ENCODE measurements at regions not wholly inside any gene's neighbourhood (a gene's known extent, or its start where the extent isn't known, plus 50 kb on each side); places are given as distances from the start of the nearest gene placed in this dataset.

DNA sequence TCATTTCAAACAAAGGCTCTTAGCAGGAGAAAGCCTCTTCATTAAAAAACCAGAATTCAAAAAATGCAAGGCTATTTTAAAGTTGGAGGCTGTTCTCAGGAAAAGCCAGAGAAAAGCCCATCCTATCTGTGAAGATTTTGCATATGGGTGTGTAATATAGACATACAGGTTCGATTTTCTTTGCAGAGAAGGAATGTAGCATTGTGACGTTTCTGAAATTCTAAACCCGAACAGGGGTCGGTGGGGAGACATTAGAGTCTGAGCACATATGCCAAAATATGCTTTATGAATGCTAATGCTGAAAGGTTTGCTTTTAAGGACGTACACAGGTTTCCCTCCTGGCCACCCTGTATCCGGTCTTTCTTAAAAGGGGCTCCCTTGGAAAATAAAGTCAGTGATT is 363.1 kb upstream of the PAPPA start:
- Histone ChIP-seq H3K4me3 (no peak overlapping the region), H3K9me3 (no peaks in the 10 kb centered on the region), H3K27ac (no peak overlapping the region), H3K36me3 (no peaks in the 10 kb centered on the region), H3K27me3 (no peaks in the 10 kb centered on the region), H3K4me1 (peaks cover 0 to 8% (median 0%) of the 10 kb centered on the region in 9 donors)
- ATAC-seq (no peak), DNase-seq (no peak)
- intact Hi-C loops (cut with DNase I), result no loop called here
- no peak for TF ChIP-seq CTCF (IDR thresholded peaks at IDR 0.05)
- 73 to 75% methylated on average over 6 of the region's 6 CpGs for WGBS, 2 donors

- no peak for TF ChIP-seq CTCF (IDR thresholded peaks at IDR 0.05)
- Histone ChIP-seq H3K27me3 (peaks cover 0 to 4% (median 0%) of the 10 kb centered on the region in 7 donors), H3K9me3 (no peaks in the 10 kb centered on the region), H3K27ac (no peak overlapping the region), H3K4me3 (no peak overlapping the region), H3K36me3 (no peaks in the 10 kb centered on the region), H3K4me1 (no peaks in the 10 kb centered on the region)
- no peak for ATAC-seq
- intact Hi-C loops (cut with DNase I), result no loop called here
- 58 to 68% methylated on average over 1 of the region's 1 CpG for WGBS, 2 donors
- DNase-seq, result no peak
These were observed 358.6 kb upstream of the PAPPA start for GRCh38 chr9:115794921-115795475.

- Histone ChIP-seq H3K9me3 (peaks cover 0 to 4% (median 0%) of the 10 kb centered on the region in 11 donors), H3K27me3 (peaks cover 0 to 4% (median 0%) of the 10 kb centered on the region in 7 donors), H3K36me3 (no peaks in the 10 kb centered on the region), H3K27ac (no peak overlapping the region), H3K4me1 (no peaks in the 10 kb centered on the region), H3K4me3 (no peak overlapping the region)
- DNase-seq (no peak), ATAC-seq (no peak)
- TF ChIP-seq CTCF (IDR thresholded peaks at IDR 0.05), result no peak
- intact Hi-C loops (cut with DNase I), result no loop called here
- WGBS, 2 donors, result 18 to 20% methylated on average over 1 of the region's 1 CpG
These were observed 353.9 kb upstream of the PAPPA start for GRCh38 chr9:115799734-115800133.

DNA sequence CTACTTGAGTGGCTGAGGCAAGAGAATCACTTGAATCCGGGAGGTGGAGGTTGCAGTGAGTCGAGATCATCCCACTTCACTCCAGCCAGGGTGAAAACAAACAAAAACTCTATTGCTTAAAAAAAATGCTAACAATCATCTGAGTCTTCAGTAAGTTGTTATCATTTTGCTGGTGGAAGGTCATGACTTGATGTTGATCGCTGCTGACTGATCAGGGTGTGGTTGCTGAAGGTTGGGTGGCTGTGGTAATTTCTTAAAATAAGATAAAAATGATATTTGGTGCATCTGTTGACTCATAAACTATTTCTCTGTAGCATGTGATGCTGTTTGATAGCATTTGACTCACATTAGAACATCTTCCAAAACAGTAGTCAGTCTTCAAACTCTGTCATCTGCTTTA is 349.4 kb upstream of the PAPPA start:
- Histone ChIP-seq H3K27me3 (no peaks in the 10 kb centered on the region), H3K27ac (no peak overlapping the region), H3K4me1 (no peaks in the 10 kb centered on the region), H3K36me3 (no peaks in the 10 kb centered on the region), H3K9me3 (peaks cover 0 to 4% (median 0%) of the 10 kb centered on the region in 11 donors), H3K4me3 (no peak overlapping the region)
- intact Hi-C loops (cut with DNase I), result no loop called here
- DNase-seq (no peak), ATAC-seq (no peak)
- no peak for TF ChIP-seq CTCF (IDR thresholded peaks at IDR 0.05)
- 84 to 90% methylated on average over 3 of the region's 3 CpGs for WGBS, 2 donors
